ENCODE measurements at regions not wholly inside any gene's neighbourhood (a gene's known extent, or its start where the extent isn't known, plus 50 kb on each side); places are given as distances from the start of the nearest gene placed in this dataset.

DNA sequence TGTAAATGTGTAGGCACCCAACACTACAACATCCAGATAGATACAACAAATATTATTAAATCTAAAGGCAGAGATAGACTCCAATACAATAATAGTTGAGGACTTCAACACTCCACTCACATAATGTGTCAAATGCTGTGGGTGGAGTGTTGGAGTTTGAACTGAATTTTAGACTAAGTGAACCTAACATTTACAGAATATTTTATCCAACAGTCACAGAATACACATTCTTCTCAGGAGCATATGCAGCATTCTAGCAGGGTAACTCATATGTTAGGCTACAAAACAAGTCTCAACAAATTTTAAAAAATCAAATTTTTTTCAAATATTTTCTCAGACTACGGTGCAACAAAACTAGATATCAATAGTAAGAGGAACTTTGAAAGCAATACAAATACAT lies 648.7 kb upstream of the CDH18 start:
- H3K27me3 ChIP-seq (ENCODE audit: control insufficient read depth in 1 of 2, insufficient read depth in 2 of 2, low read length in 2 of 2) = no peaks in the 10 kb centered on the region
- TF ChIP-seq, protein P1, sequence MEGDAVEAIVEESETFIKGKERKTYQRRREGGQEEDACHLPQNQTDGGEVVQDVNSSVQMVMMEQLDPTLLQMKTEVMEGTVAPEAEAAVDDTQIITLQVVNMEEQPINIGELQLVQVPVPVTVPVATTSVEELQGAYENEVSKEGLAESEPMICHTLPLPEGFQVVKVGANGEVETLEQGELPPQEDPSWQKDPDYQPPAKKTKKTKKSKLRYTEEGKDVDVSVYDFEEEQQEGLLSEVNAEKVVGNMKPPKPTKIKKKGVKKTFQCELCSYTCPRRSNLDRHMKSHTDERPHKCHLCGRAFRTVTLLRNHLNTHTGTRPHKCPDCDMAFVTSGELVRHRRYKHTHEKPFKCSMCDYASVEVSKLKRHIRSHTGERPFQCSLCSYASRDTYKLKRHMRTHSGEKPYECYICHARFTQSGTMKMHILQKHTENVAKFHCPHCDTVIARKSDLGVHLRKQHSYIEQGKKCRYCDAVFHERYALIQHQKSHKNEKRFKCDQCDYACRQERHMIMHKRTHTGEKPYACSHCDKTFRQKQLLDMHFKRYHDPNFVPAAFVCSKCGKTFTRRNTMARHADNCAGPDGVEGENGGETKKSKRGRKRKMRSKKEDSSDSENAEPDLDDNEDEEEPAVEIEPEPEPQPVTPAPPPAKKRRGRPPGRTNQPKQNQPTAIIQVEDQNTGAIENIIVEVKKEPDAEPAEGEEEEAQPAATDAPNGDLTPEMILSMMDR (IDR thresholded peaks at IDR 0.05) = no peak
- peaks cover 13% of the 10 kb centered on the region for H3K9me3 Mint-ChIP-seq
- peaks cover 0 to 34% of the 10 kb centered on the region in 2 experiments for H3K9me3 ChIP-seq (ENCODE audit: control insufficient read depth in 1 of 2, insufficient read depth in 1 of 2, low read length in 2 of 2)
- no peak overlapping the region for H3K4me3 Mint-ChIP-seq
- H3K27ac Mint-ChIP-seq = no peak overlapping the region
- ATAC-seq (ENCODE audit: poor library complexity) = no peak
- no peaks in the 10 kb centered on the region for H3K4me1 Mint-ChIP-seq (ENCODE audit: low read depth)
- intact Hi-C loops (cut with DNase I, micrococcal nuclease) = no loop called here
- no peaks in the 10 kb centered on the region for H3K36me3 Mint-ChIP-seq (ENCODE audit: low read depth)
- ChIA-PET POLR2A (no interaction called here), CTCF (no interaction called here)
- DNase-seq = no peak
- no peaks in the 10 kb centered on the region for H3K36me3 ChIP-seq (ENCODE audit: insufficient read depth, low read length)
- no peaks in the 10 kb centered on the region for H3K4me1 ChIP-seq (ENCODE audit: insufficient read depth, low read length)
- no peaks in the 10 kb centered on the region for H3K27me3 Mint-ChIP-seq
- H3K4me3 ChIP-seq (ENCODE audit: low read length) = no peak overlapping the region
- H3K27ac ChIP-seq (ENCODE audit: low read depth in 1 of 2, low read length in 2 of 2) = no peak overlapping the region

DNA sequence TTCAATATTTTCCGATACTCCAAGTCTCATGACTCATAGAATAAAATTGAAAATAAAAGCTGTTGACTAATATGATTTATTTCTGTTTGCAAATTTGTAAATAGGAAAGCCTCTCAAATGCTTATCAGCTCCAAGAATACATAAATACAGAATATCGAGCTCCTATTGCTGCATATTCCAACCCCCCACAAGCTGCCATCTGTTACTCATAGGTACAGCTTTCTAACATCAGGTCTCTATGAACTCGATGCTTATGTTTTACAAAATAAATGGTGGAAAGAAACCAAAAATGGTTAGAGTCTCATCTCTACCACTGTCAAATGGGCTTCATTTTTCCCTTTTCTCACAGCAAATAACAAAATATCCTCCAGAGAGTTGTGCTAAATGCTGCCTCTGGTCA lies 631.6 kb upstream of the CDH18 start:
- Mint-ChIP-seq H3K36me3 (ENCODE audit: low read depth) (no peaks in the 10 kb centered on the region), H3K9me3 (peaks cover 2% of the 10 kb centered on the region), H3K27me3 (no peaks in the 10 kb centered on the region), H3K4me3 (no peak overlapping the region), H3K4me1 (ENCODE audit: low read depth) (no peaks in the 10 kb centered on the region), H3K27ac (no peak overlapping the region)
- POLR2A ChIA-PET = no interaction called here
- Histone ChIP-seq H3K27me3 (ENCODE audit: control insufficient read depth in 1 of 2, insufficient read depth in 2 of 2, low read length in 2 of 2) (no peaks in the 10 kb centered on the region), H3K9me3 (ENCODE audit: control insufficient read depth in 1 of 2, insufficient read depth in 1 of 2, low read length in 2 of 2) (peaks cover 4 to 14% of the 10 kb centered on the region in 2 experiments), H3K4me1 (ENCODE audit: insufficient read depth, low read length) (no peaks in the 10 kb centered on the region), H3K4me3 (ENCODE audit: low read length) (no peak overlapping the region), H3K27ac (ENCODE audit: low read depth in 1 of 2, low read length in 2 of 2) (no peak overlapping the region), H3K36me3 (ENCODE audit: insufficient read depth, low read length) (no peaks in the 10 kb centered on the region)
- DNase-seq = no peak
- CTCF ChIA-PET = no interaction called here
- no peak for ATAC-seq (ENCODE audit: poor library complexity)
- intact Hi-C loops (cut with DNase I, micrococcal nuclease) = no loop called here
- TF ChIP-seq, protein P1 (IDR thresholded peaks at IDR 0.05) = no peak

DNA sequence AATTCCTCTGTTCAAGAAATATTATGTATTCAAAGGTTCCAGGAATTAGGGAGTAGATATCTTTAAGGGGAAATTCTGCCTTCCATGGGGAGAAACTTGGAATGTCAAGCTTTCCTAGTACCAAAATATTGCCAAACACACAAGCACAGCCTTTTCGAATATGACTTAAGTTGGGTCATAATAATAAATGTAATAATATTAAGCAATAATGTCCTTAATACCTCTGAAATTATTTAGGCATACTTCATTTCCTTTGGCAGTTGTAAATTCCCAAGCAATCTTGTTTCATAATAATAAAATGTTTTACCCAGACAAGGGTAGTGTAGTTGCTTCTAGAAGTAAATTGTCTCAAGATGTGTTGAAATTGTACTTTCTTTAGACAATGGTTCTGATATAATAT lies 630.3 kb upstream of the CDH18 start:
- no peaks in the 10 kb centered on the region for H3K36me3 ChIP-seq (ENCODE audit: insufficient read depth, low read length)
- no peaks in the 10 kb centered on the region for H3K27me3 ChIP-seq (ENCODE audit: control insufficient read depth in 1 of 2, insufficient read depth in 2 of 2, low read length in 2 of 2)
- Mint-ChIP-seq H3K9me3 (peaks cover 5% of the 10 kb centered on the region), H3K36me3 (ENCODE audit: low read depth) (no peaks in the 10 kb centered on the region), H3K4me1 (ENCODE audit: low read depth) (no peaks in the 10 kb centered on the region), H3K27me3 (no peaks in the 10 kb centered on the region), H3K4me3 (no peak overlapping the region), H3K27ac (no peak overlapping the region)
- DNase-seq (no peak), ATAC-seq (ENCODE audit: poor library complexity) (no peak)
- H3K4me1 ChIP-seq (ENCODE audit: insufficient read depth, low read length) = no peaks in the 10 kb centered on the region
- H3K27ac ChIP-seq (ENCODE audit: low read depth in 1 of 2, low read length in 2 of 2) = no peak overlapping the region
- ChIA-PET POLR2A (no interaction called here), CTCF (no interaction called here)
- peaks cover 4 to 17% of the 10 kb centered on the region in 2 experiments for H3K9me3 ChIP-seq (ENCODE audit: control insufficient read depth in 1 of 2, insufficient read depth in 1 of 2, low read length in 2 of 2)
- TF ChIP-seq, protein P1 (IDR thresholded peaks at IDR 0.05) = no peak
- no peak overlapping the region for H3K4me3 ChIP-seq (ENCODE audit: low read length)
- intact Hi-C loops (cut with DNase I, micrococcal nuclease) = no loop called here
